ENCODE measurements at regions not wholly inside any gene's neighbourhood (a gene's known extent, or its start where the extent isn't known, plus 50 kb on each side); places are given as distances from the start of the nearest gene placed in this dataset.
"Not testable (repeated sequence)": the region's sequence is repeated elsewhere in the genome, so short reads cannot be mapped to it uniquely, and the experiment has no call there.

GRCh38 chr11:91495837-91496236 is 728.8 kb upstream of the FAT3 start (continued):
- TF ChIP-seq AFF4 (CRISPR knock-in tag; IDR thresholded peaks at IDR 0.05; ENCODE audit: borderline replicate concordance) = no peak
- no peak for TF ChIP-seq PRDM15 (CRISPR knock-in tag; IDR thresholded peaks at IDR 0.05)
- TF ChIP-seq MYBL2 (CRISPR knock-in tag; IDR thresholded peaks at IDR 0.05) = no peak
- no peak for TF ChIP-seq CBFB (CRISPR knock-in tag; IDR thresholded peaks at IDR 0.05; ENCODE audit: low read depth)

- peaks cover 12% of the 10 kb centered on the region for H3K4me1 Mint-ChIP-seq
- no peak overlapping the region for H3K4me3 Mint-ChIP-seq
- ChIA-PET POLR2A (no interaction called here), CTCF (interaction anchor here (0.6 kb wide), 1 partner anchor 56 kb away, joined by 3 read pairs; no protein-coding TSS in a partner anchor)
- peak overlapping the region; percentile 92; the same call in 1 of the 2 replicates for H3K27ac Mint-ChIP-seq
- H3K9me3 Mint-ChIP-seq = peaks cover 34% of the 10 kb centered on the region
- TF ChIP-seq HMGA2 (CRISPR knock-in tag; IDR thresholded peaks at IDR 0.05) (no peak), ZNF512 (CRISPR knock-in tag; IDR thresholded peaks at IDR 0.05; ENCODE audit: borderline replicate concordance) (no peak), ATF2 (CRISPR knock-in tag; IDR thresholded peaks at IDR 0.05; ENCODE audit: borderline replicate concordance, low read depth) (no peak), STAT6 (CRISPR knock-in tag; conservative IDR thresholded peaks at IDR 0.05; ENCODE audit: low read depth) (no peak), ZNF423 (CRISPR knock-in tag; IDR thresholded peaks at IDR 0.05) (0 out of 2 replicates have a peak, but pooled peaks have one; percentile 18)
- DNase-seq (ENCODE audit: low spot score) (peak; percentile 22), ATAC-seq (peak; percentile 79)
- H3K36me3 Mint-ChIP-seq = peaks cover 18% of the 10 kb centered on the region
- H3K27me3 Mint-ChIP-seq (ENCODE audit: low read depth) = no peaks in the 10 kb centered on the region
These were observed 734.6 kb upstream of the FAT3 start for GRCh38 chr11:91489989-91490388.

- H3K4me1 Mint-ChIP-seq; H3K27ac Mint-ChIP-seq; H3K4me3 Mint-ChIP-seq; POLR2A ChIA-PET; DNase-seq (ENCODE audit: low spot score); ATAC-seq; CTCF ChIA-PET; H3K27me3 Mint-ChIP-seq (ENCODE audit: low read depth): not testable (repeated sequence)
- Mint-ChIP-seq H3K36me3 (peaks cover 14% of the 10 kb centered on the region), H3K9me3 (peaks cover 43% of the 10 kb centered on the region)
These were observed 740.7 kb upstream of the FAT3 start for GRCh38 chr11:91483956-91484355.

- H3K4me3 Mint-ChIP-seq; POLR2A ChIA-PET; H3K36me3 Mint-ChIP-seq; DNase-seq (ENCODE audit: low spot score); H3K27me3 Mint-ChIP-seq (ENCODE audit: low read depth); CTCF ChIA-PET; H3K27ac Mint-ChIP-seq; ATAC-seq; H3K4me1 Mint-ChIP-seq: not testable (repeated sequence)
- H3K9me3 Mint-ChIP-seq = peaks cover 24% of the 10 kb centered on the region
These were observed 742.7 kb upstream of the FAT3 start for GRCh38 chr11:91481875-91482274.
